WTC11 (cell line): ENCODE measurements at regions not wholly inside any gene's neighbourhood (a gene's known extent, or its start where the extent isn't known, plus 50 kb on each side); places are given as distances from the start of the nearest gene placed in this dataset.

ENCODE experiments used
- CTCF ChIP-seq: fragments of 200-600 bp; IDR thresholded peaks from 2 replicates; pipeline ENCODE4 v1.8.0; 2022; ENCODE audit warnings: antibody characterized with exemption
- ZBTB21 ChIP-seq: sonication (generic); formaldehyde crosslinking; IDR thresholded peaks from 2 replicates; pipeline ENCODE4 v1.8.1; 2023; ENCODE audit warnings: mild to moderate bottlenecking, missing genetic modification reagents, borderline replicate concordance
- ZBTB43 ChIP-seq: sonication (generic); formaldehyde crosslinking; IDR thresholded peaks from 2 replicates; pipeline ENCODE4 v1.8.1; 2023; ENCODE audit warnings: mild to moderate bottlenecking, missing genetic modification reagents
- TF ChIP-seq, protein P1 (sequence below): sonication (generic); formaldehyde crosslinking; IDR thresholded peaks from 2 replicates; pipeline ENCODE4 v1.8.1; 2022; ENCODE audit warnings: low read depth, missing genetic modification reagents, borderline replicate concordance

GRCh38 chr9:107078061-107078460 lies 205.0 kb upstream of the RAD23B start:
- no peak for TF ChIP-seq CTCF
- no peak for TF ChIP-seq ZBTB21
- no peak for TF ChIP-seq ZBTB43
- TF ChIP-seq, protein P1, sequence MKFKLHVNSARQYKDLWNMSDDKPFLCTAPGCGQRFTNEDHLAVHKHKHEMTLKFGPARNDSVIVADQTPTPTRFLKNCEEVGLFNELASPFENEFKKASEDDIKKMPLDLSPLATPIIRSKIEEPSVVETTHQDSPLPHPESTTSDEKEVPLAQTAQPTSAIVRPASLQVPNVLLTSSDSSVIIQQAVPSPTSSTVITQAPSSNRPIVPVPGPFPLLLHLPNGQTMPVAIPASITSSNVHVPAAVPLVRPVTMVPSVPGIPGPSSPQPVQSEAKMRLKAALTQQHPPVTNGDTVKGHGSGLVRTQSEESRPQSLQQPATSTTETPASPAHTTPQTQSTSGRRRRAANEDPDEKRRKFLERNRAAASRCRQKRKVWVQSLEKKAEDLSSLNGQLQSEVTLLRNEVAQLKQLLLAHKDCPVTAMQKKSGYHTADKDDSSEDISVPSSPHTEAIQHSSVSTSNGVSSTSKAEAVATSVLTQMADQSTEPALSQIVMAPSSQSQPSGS (CRISPR knock-in tag), result no peak
